HG03460 (cell line): ENCODE measurements at regions not wholly inside any gene's neighbourhood (a gene's known extent, or its start where the extent isn't known, plus 50 kb on each side); places are given as distances from the start of the nearest gene placed in this dataset.
A peak's percentile ranks its signal among the peaks of the same experiment; 100 is the strongest.

ENCODE experiments used
- ATAC-seq: cut with Tn5 transposase; IDR thresholded peaks from one replicate; pipeline ENCODE4 v1.9.1; 2021; ENCODE audit not compliant: unreplicated experiment

- ATAC-seq, result no peak
Observed at GRCh38 chr5:121175986-121176385, 675.7 kb upstream of the FTMT start.

- no peak for ATAC-seq
Observed at GRCh38 chr5:121182788-121183490, 668.7 kb upstream of the FTMT start.

GRCh38 chr5:121188849-121189248 is 662.8 kb upstream of the FTMT start:
- ATAC-seq, result no peak

- ATAC-seq, result no peak
Observed at GRCh38 chr5:121189342-121190305, 662.1 kb upstream of the FTMT start.

DNA sequence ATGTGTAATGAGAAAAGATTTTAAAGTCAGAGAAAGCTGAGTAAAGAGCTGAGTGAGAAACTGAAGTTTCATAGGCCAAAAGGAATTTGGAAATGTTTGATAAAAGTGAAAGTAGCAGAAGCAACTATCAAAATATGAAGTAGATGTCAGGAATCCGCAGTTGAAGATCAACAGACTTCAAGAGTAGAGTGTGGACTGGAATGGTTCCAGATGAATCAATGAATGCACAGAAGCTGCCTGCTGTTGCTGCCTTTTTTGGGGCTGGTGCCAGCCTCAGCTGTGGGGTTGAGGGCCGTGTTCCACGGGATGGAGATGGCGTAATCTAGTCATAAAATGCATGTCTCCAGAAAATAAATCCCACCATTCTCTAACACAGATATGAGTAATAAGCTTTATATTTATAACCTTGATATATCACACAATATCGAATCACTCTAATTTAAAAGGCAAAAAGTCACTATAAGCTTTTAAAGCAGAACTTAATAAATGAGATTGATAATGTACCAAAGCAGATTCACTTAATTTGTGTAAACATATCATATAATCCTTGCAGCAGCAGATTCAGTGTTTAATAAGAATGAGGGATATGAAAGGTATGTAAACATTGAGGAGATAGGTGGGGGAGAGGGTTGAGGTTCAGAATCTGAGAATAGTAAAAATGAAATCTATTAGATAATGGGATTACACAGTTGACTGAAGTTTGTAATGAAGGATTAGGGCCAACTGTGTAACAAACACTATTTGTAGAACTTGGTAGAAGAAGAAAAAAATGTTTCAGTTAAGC is 652.3 kb upstream of the FTMT start:
- no peak for ATAC-seq

GRCh38 chr5:121218086-121218485 is 633.6 kb upstream of the FTMT start:
- ATAC-seq, result no peak

DNA sequence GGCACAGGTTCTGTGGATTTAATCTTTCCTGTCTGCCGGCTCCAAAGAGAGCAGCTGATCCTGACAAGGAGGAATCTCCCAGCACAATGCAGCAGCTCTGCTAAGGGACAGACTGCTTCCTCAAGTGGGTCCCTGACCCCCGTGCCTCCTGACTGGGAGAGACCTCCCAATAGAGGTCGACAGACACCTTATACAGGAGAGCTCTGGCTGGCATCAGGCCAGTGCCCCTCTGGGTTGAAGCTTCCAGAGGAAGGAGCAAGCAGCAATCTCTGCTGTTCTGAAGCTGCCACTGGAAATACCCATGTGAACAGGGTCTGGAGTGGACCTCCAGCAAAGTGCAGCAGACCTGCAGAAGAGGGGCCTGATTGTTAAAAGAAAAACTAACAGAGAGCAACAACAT is 630.2 kb upstream of the FTMT start:
- no peak for ATAC-seq

DNA sequence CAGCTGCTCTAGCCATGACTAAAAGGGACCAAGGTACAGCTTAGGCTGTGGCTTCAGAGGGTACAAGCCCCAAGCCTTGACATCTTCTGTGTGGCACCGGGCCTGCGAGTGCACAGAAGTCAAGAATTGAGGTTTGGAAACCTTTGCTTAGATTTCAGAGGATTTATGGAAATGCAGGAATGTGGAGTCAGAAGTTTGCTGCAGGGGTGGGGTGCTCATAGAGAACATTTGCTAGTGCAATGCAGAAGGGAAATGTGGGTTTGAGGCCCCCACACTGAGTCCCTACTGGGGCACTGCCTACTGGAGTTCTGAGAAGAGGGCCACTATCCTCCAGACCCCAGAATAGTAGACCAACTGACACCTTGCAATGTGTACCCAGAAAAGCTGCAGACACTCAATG is 624.9 kb upstream of the FTMT start:
- ATAC-seq, result no peak

DNA sequence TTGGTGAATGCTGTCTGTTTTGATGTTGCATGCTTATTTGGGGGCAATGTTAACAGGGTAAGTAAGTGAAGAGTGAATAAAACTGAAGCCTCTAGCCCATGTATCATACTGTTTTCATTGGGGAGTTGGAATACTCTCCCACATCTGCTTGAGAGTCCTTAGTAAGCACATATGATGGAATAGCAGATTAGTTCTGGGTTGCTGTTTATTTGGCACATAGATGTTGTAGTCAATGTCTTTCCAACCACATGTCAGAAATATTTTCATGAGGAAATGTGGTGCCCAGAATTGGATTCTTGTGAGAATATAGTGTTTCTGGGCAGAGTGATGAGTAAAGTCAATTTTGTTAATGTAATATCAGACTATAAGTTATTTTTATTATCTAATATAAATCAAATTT is 611.7 kb upstream of the FTMT start:
- ATAC-seq, result no peak

DNA sequence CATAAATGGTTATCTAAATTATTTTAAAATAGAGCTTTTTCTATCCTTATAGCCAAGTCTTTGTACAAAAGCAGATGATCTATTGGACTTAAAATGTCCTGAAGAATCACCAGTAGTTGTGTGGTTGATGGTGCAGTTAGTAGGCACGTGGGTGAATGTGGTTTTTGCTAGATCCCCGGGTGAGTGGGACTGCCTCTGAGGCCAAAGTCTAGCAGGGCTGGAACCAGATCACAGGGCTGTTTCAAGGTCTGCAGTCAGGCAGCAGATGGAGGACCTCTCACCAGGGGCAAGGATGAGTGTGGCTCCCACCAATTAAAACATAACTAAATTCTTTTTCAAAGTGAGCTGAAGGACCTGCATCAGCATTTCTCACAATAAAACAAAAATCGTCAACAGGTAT is 604.7 kb upstream of the FTMT start:
- ATAC-seq, result no peak

GRCh38 chr5:121251954-121252353 is 599.7 kb upstream of the FTMT start:
- no peak for ATAC-seq

GRCh38 chr5:121257621-121258020 is 594.1 kb upstream of the FTMT start:
- no peak for ATAC-seq

GRCh38 chr5:121263456-121263855 is 588.2 kb upstream of the FTMT start:
- no peak for ATAC-seq

- ATAC-seq, result no peak
Observed at GRCh38 chr5:121264605-121265004, 587.1 kb upstream of the FTMT start.

- no peak for ATAC-seq
Observed at GRCh38 chr5:121271546-121271945, 580.1 kb upstream of the FTMT start.

DNA sequence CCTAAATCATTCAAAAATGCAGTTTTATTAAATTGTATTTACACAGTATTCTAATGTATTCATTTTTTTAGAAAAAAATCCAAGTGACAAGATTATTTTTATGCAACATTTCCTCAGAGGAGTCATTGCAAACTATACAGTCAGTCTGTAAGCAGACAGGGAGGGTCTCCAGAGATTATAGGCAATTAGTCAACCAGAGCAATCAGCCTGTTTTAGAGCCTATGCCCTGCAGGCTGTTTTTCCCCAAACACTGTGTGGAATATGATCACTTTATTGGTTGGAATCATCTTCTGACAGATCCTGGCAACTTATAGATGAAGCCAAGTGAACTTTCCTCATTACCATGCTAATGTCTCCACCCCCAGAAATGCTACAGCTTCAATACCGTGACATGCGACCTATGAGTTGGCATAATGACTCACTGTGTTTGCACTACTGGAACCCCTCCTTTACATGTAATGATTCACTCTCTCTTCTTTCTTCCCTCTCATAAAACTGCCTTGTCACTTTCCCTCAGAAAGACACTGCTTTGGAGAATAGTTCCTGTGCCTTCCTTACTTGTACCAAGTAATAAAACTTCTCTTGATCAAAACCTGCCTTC is 577.7 kb upstream of the FTMT start:
- peak; percentile 43 for ATAC-seq

- ATAC-seq, result no peak
Observed at GRCh38 chr5:121279801-121280200, 571.9 kb upstream of the FTMT start.

GRCh38 chr5:121285801-121286521 is 565.7 kb upstream of the FTMT start:
- ATAC-seq, result no peak

DNA sequence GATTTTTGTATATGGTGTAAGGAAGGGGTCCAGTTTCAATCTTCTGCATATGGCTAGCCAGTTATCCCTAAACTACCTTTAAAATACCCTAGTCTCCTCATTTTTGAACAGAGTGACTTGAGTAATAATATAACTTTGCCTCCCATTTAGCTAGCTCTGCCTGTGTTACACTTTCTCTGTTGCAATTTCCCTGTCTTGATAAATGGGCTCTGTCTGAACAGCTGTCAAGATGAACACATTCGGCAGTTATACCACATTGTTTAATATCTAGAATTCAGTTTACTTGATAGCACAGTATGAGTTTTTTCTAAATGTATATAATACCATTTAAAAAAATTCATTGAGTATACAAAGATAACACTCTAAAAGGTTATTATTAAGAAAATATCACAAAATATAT is 562.9 kb upstream of the FTMT start:
- no peak for ATAC-seq

DNA sequence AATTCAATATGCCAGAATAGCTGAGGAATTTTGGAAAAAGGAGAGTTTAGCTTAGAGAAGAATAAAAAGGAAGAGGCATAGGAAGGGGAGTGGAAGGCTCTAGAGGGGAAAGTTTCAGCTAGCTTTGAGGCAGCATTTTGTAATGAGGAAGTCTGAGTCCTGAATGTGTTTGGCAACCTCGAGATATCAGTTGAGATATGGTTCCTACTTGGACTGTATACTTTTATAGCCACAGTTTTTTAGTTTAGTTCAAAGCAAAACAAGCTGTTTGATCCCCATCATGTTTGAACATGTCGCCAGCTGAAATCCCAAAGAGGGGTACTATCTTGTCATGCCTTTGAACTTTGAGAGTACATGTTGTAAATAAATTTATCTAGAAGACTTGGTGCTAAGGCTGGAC is 559.0 kb upstream of the FTMT start:
- no peak for ATAC-seq
